GM12873 (cell line): ENCODE measurements at regions not wholly inside any gene's neighbourhood (a gene's known extent, or its start where the extent isn't known, plus 50 kb on each side); places are given as distances from the start of the nearest gene placed in this dataset.

Source experiments
- CTCF ChIP-seq: IDR thresholded peaks from 2 replicates; pipeline ENCODE4 v1.5.1; 2012; ENCODE audit warnings: low read depth, mild to moderate bottlenecking, moderate library complexity, low read length, control low read depth; ENCODE audit not compliant: insufficient read depth; ENCODE audit errors: missing control alignments

GRCh38 chr1:143694085-143694484, 277.7 kb downstream of the FAM72C start:
- no peak for TF ChIP-seq CTCF

- no peak for TF ChIP-seq CTCF
Observed at GRCh38 chr1:143691971-143692529, 279.7 kb downstream of the FAM72C start.

GRCh38 chr1:143691400-143691891, 280.3 kb downstream of the FAM72C start:
- TF ChIP-seq CTCF: no peak

GRCh38 chr1:143689781-143690180, 282.0 kb downstream of the FAM72C start:
- TF ChIP-seq CTCF: no peak

- no peak for TF ChIP-seq CTCF
Observed at GRCh38 chr1:143680304-143680703, 291.5 kb downstream of the FAM72C start.

- no peak for TF ChIP-seq CTCF
Observed at GRCh38 chr1:143672983-143673382, 298.8 kb downstream of the FAM72C start.

- no peak for TF ChIP-seq CTCF
Observed at GRCh38 chr1:143667730-143668129, 304.1 kb downstream of the FAM72C start.
